SJCRH30 (cell line): ENCODE measurements at regions not wholly inside any gene's neighbourhood (a gene's known extent, or its start where the extent isn't known, plus 50 kb on each side); places are given as distances from the start of the nearest gene placed in this dataset.

Source experiments
- DNase-seq, 2 experiments: peaks; one replicate each; pipeline ENCODE4 v3.0.0-alpha.2; 2015 to 2020
- H3K27ac ChIP-seq: fragments of 250-450 bp; sonication (Bioruptor Pico); 2 replicates; pipeline ENCODE4 v1.5.1; 2020; ENCODE audit warnings: mild to moderate bottlenecking, moderate library complexity
- H3K27me3 ChIP-seq: fragments of 250-450 bp; sonication (Bioruptor Pico); 2 replicates; pipeline ENCODE4 v1.5.1; 2020; ENCODE audit warnings: mild to moderate bottlenecking, moderate library complexity
- H3K36me3 ChIP-seq: fragments of 250-450 bp; sonication (Bioruptor Pico); 2 replicates; pipeline ENCODE4 v1.5.1; 2020; ENCODE audit warnings: mild to moderate bottlenecking, moderate library complexity
- H3K4me1 ChIP-seq: fragments of 250-450 bp; sonication (Bioruptor Pico); 2 replicates; pipeline ENCODE4 v1.5.1; 2020; ENCODE audit warnings: mild to moderate bottlenecking, moderate library complexity
- H3K4me3 ChIP-seq: fragments of 250-450 bp; sonication (Bioruptor Pico); 2 replicates; pipeline ENCODE4 v1.5.1; 2020; ENCODE audit warnings: mild to moderate bottlenecking, moderate library complexity
- H3K9me3 ChIP-seq: fragments of 250-450 bp; sonication (Bioruptor Pico); replicated peaks from 2 replicates; pipeline ENCODE4 v1.5.1; 2020; ENCODE audit warnings: mild to moderate bottlenecking, moderate library complexity

DNA sequence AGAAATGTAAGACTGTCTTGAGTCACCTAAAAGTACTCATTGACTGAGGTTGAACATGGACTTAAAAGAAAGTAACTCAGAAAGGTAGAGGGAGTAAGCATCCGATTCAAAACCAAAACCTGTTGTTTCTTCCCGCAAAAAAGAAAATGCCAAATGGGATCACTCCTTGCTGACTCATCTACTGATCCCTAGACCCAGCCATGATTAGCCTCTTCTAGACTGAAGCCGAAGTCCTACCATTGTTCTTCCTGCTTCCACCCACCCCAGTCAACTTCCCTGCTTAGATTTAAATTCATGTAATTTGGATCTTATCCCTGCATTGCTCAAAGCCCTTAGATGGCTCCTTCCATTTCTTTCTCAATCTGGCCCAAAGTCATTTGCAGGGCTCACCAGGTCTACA, 760.5 kb upstream of the SOX9 start:
- H3K27me3 ChIP-seq = peaks cover 2% of the 10 kb centered on the region
- no peak for DNase-seq
- H3K36me3 ChIP-seq = no peaks in the 10 kb centered on the region
- no peaks in the 10 kb centered on the region for H3K4me1 ChIP-seq
- no peak overlapping the region for H3K4me3 ChIP-seq
- H3K9me3 ChIP-seq = no peaks in the 10 kb centered on the region
- no peak overlapping the region for H3K27ac ChIP-seq

DNA sequence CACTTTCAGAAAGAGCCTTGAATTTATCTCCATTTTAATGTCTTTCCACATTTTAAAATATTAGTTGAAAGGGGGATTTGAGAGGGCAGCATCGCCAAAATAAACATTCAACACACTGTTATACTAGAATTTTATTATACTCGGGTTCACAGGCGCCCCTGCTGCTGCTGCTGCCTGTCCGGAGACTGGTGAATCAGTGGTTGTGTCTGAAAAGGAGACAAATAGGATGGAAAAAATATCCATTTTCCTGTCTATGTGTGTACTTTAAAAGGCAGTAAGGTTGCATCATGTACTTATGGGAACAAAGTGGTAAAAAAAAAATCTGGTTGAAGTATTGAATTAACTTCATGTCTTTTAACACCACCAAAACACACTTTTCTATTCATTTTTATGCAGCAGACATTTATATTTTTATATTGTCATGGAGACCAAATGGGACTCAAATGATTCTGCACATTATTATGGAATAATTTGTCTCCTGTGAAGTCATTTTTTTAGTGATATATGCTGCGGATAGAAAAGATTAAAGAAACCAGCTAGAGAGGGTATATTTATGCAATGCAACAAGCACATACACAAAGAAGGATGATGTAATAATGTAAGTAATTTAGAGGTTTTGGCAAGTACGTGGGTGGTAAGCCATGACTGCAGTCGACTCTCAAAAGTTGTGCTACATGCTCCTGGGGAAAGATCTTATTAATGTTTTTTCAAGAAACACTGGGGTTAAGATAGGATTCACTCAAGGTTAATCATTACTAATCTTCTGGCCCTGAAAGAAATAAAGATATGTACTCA, 759.0 kb upstream of the SOX9 start:
- no peak overlapping the region for H3K4me3 ChIP-seq
- H3K27me3 ChIP-seq = peaks cover 2% of the 10 kb centered on the region
- no peaks in the 10 kb centered on the region for H3K36me3 ChIP-seq
- no peaks in the 10 kb centered on the region for H3K4me1 ChIP-seq
- DNase-seq = no peak
- no peaks in the 10 kb centered on the region for H3K9me3 ChIP-seq
- no peak overlapping the region for H3K27ac ChIP-seq

DNA sequence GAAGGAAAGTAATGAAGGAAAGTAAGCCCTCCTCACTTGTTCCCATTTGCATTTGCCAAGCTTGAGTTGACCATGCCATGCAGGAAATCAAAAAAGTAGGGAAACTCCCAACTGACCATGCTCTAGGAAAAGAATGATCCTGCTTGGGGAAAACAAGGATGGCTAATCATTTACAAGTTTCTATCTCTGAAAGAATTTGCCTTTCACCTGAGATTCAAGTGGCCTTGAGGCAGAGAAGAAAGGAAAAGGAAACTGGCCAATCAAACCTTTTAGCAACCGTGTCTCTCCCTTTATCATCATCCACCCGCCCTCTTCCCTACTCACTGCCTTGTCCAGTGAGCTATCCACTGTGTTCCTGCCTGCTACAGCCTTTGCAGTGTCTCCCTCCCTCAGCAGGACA, 757.2 kb upstream of the SOX9 start:
- Histone ChIP-seq H3K9me3 (no peaks in the 10 kb centered on the region), H3K4me1 (no peaks in the 10 kb centered on the region), H3K36me3 (no peaks in the 10 kb centered on the region), H3K27me3 (peaks cover 2% of the 10 kb centered on the region), H3K4me3 (no peak overlapping the region), H3K27ac (no peak overlapping the region)
- no peak for DNase-seq

DNA sequence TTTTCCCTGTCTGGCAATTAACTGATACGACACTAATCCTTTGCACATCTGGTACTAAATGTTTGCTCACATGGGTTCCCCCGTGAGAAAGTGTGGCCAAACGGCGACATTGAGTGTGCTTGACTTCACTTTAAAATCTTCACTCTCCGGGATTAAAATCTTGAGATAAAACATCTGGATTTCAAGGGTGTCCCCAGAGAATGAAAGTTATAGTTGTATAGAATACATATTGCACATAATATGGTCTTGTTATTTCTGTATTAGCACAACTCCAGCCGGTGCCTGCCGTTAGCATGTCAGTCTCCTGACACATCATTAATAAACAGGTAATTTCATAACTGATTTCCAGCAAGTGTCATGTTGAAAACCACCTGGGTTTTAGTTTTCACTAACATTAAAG, 749.0 kb upstream of the SOX9 start:
- Histone ChIP-seq H3K4me3 (no peak overlapping the region), H3K36me3 (no peaks in the 10 kb centered on the region)
- DNase-seq = no peak

DNA sequence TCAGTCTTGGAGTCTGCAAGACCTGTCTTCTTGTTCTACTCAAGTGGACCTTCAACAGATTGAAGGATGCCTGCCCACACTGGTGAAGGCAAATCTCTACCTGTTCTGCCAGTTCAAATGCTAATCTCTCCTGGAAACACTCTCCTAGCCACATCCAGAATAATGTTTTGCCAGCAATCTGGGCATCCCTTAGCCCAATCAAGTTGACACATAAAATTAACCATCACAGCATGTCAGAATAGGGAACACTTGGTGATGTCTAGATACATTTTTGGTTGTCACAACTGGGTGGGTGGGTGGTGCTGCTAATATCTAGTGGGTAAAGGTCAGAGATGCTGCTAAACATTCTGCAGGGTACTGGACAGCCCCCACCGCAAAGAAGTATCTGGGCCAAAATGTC, 744.9 kb upstream of the SOX9 start:
- peaks cover 6% of the 10 kb centered on the region; the same call in 1 of the 2 replicates for H3K27me3 ChIP-seq
- no peak for DNase-seq

More for the DNA sequence above, 749.0 kb upstream of the SOX9 start:
- no peak overlapping the region for H3K27ac ChIP-seq
- H3K9me3 ChIP-seq = no peaks in the 10 kb centered on the region
- no peaks in the 10 kb centered on the region for H3K4me1 ChIP-seq
- no peaks in the 10 kb centered on the region for H3K27me3 ChIP-seq

DNA sequence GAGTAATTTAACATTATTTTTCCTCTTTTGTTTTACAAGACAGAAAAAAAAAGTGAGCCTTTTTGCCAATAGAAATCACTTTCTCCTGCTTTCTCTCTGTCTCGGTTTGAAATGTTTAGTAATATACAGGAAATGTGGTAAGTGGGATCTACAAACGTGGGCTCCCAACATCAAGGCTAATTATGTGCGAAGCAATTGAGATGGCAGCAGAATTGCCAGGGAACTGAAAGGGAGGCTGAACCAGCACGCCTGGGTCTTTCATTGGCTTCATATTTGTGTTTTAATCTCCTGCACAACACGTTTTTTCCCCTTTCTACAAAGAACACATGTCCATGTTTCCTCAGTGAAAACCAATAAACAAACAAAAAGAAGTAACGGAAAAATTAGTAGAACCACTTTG, 743.9 kb upstream of the SOX9 start:
- no peak for DNase-seq
- H3K4me1 ChIP-seq = no peaks in the 10 kb centered on the region
- peaks cover 6% of the 10 kb centered on the region; the same call in 1 of the 2 replicates for H3K27me3 ChIP-seq
- H3K27ac ChIP-seq = no peak overlapping the region
- H3K36me3 ChIP-seq = no peaks in the 10 kb centered on the region
- no peak overlapping the region for H3K4me3 ChIP-seq
- H3K9me3 ChIP-seq = no peaks in the 10 kb centered on the region

More for the DNA sequence above, 744.9 kb upstream of the SOX9 start:
- H3K4me1 ChIP-seq = no peaks in the 10 kb centered on the region
- no peaks in the 10 kb centered on the region for H3K36me3 ChIP-seq
- H3K27ac ChIP-seq = no peak overlapping the region
- no peak overlapping the region for H3K4me3 ChIP-seq
- H3K9me3 ChIP-seq = no peaks in the 10 kb centered on the region

DNA sequence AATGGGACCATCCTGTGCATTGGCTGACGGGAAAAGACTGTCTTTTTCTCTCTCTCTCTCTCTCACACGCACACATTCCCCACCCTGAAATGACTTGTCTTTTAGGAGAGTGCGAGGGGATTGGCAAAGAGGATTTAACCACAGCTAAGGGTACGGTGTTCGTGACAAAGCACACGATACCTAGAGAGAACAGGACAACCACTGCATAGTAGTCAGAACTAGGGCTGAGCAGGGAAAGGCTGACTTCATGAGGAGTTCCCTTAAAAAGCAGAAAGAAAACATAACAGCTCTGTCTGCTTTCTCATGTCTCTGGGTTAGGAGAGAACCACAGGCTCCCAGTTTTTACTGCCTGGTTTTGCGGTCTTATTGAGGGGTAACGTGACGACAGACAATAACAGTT, 742.8 kb upstream of the SOX9 start:
- no peak for DNase-seq
- Histone ChIP-seq H3K27me3 (peaks cover 6% of the 10 kb centered on the region; the same call in 1 of the 2 replicates), H3K27ac (no peak overlapping the region), H3K4me3 (no peak overlapping the region), H3K9me3 (no peaks in the 10 kb centered on the region), H3K36me3 (no peaks in the 10 kb centered on the region), H3K4me1 (no peaks in the 10 kb centered on the region)

DNA sequence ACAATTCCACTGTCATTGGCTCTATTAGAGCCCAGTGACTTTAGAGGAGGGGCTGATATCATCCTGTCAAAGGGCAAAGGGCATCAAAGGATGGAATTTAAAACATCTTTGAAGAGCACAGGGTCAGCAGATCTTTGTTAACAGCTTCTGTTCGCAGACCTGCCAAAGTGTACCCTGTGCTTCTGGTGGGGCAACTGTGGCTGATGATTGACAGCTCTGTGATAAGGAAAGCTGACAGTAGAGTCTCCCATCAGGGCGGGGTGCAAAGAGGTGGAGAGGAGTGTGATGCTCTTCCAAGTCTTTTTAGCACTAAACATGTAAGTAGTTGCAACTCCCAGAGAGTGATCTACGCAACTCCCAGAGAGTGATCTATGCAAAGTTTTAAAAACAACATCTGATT, 742.1 kb upstream of the SOX9 start:
- Histone ChIP-seq H3K4me1 (no peaks in the 10 kb centered on the region), H3K27ac (no peak overlapping the region), H3K9me3 (no peaks in the 10 kb centered on the region), H3K27me3 (peaks cover 6% of the 10 kb centered on the region; the same call in 1 of the 2 replicates), H3K36me3 (no peaks in the 10 kb centered on the region), H3K4me3 (no peak overlapping the region)
- DNase-seq = no peak

DNA sequence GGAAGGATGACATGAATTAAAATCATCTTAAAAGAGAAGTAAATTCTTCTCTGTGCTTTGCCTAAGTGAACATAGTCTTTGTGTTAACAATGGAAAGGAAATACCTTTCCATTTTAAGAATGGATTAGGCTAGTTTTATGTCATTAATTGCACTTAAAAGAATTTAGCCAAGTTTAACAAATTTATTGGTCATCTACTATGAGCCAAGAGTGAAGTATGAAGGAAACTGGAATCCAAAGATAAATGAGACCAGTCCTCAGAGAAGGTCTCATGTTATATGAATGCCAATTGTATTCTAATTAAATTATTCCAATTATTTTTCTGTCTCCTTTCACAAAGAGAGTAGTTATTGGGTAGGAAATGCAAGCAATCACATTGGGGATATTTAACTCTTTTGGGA, 741.3 kb upstream of the SOX9 start:
- Histone ChIP-seq H3K36me3 (no peaks in the 10 kb centered on the region), H3K27me3 (peaks cover 12% of the 10 kb centered on the region; the same call in 1 of the 2 replicates), H3K27ac (no peak overlapping the region), H3K4me1 (no peaks in the 10 kb centered on the region), H3K9me3 (no peaks in the 10 kb centered on the region), H3K4me3 (no peak overlapping the region)
- no peak for DNase-seq

DNA sequence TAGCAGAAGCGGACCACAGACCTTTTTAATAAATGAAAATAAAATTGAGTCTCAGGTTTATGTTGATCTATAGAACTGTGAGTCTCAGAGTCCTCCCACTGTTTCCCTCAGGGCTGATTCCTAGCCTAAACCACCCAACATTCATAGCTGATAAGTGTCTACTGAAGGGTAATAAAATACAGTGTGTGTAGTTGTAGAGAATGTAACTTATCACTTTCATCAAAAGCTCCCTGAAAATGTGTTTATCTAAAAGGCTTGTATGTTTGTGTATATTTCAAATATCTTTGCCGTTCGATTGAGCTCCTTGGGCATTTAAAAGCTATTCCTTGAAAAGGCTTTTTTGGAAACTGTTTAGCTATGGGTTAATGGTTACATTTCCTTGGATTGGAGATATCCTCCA, 740.3 kb upstream of the SOX9 start:
- Histone ChIP-seq H3K27ac (no peak overlapping the region), H3K36me3 (no peaks in the 10 kb centered on the region), H3K4me1 (no peaks in the 10 kb centered on the region), H3K9me3 (no peaks in the 10 kb centered on the region), H3K4me3 (no peak overlapping the region), H3K27me3 (peaks cover 12% of the 10 kb centered on the region; the same call in 1 of the 2 replicates)
- DNase-seq = no peak

DNA sequence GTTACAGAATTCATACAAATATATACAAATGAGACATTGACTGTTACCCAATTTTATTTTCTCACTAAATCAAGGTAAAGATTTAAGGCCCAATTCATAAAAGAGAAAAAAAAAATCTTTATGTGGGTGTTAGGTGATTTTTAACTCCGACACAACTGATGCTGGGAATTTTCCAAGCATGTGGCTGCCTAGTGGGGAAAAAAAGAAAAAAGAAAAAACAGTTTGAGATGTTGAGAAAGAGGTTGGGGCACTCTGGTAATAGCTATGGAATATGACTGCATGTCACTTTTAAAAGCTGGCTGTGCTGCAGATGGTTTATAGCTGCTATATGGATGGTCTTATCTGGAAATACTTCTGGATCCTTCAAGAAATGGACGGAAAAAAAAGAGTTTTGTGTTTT, 739.9 kb upstream of the SOX9 start:
- no peak overlapping the region for H3K4me3 ChIP-seq
- peaks cover 12% of the 10 kb centered on the region; the same call in 1 of the 2 replicates for H3K27me3 ChIP-seq
- H3K36me3 ChIP-seq = no peaks in the 10 kb centered on the region
- H3K4me1 ChIP-seq = no peaks in the 10 kb centered on the region
- H3K9me3 ChIP-seq = no peaks in the 10 kb centered on the region
- no peak overlapping the region for H3K27ac ChIP-seq
- DNase-seq = no peak

DNA sequence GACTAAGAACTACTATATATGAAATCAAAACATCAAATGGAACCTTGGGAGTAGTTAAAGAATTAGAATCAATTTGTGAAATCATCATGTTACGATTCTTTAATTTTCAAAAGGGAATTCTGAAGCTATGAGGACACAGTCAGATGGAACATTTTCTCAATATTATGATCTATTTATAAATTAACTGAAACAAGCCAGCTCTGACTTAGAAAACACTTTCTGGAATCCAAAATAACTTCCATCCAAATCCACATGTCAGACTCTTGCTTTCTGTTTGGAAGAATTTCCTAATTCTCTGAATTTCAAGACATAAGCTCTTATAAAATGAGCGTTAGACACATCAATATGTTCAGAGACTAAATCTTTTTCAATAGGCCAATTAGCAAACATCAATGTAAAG, 737.7 kb upstream of the SOX9 start:
- no peak overlapping the region for H3K27ac ChIP-seq
- no peak for DNase-seq
- H3K4me3 ChIP-seq = no peak overlapping the region
- peaks cover 12% of the 10 kb centered on the region; the same call in 1 of the 2 replicates for H3K27me3 ChIP-seq
- no peaks in the 10 kb centered on the region for H3K9me3 ChIP-seq
- no peaks in the 10 kb centered on the region for H3K4me1 ChIP-seq
- H3K36me3 ChIP-seq = no peaks in the 10 kb centered on the region

DNA sequence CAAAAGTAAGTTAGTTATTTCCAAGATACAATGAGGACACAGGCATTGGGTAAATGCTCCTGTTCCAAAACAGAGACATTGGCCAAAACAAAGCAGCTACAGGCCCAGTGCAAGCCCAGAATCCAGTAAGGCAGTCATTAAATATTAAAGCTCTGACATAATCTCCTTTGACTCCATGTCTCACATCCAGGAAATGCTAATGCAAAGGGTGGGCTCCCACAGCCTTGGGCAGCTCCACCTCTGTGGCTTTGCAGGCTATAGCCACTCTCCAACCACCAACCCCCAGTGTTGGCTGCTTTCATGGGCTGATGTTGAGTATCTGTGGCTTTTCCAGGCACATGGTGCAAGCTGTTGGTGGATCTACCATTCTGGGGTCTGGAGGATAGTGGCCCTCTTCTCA, 733.4 kb upstream of the SOX9 start:
- Histone ChIP-seq H3K27me3 (0 out of 2 replicates have a peak, but pooled peaks cover 6% of the 10 kb centered on the region), H3K9me3 (no peaks in the 10 kb centered on the region), H3K27ac (no peak overlapping the region), H3K4me1 (no peaks in the 10 kb centered on the region), H3K36me3 (no peaks in the 10 kb centered on the region), H3K4me3 (no peak overlapping the region)
- DNase-seq = no peak

DNA sequence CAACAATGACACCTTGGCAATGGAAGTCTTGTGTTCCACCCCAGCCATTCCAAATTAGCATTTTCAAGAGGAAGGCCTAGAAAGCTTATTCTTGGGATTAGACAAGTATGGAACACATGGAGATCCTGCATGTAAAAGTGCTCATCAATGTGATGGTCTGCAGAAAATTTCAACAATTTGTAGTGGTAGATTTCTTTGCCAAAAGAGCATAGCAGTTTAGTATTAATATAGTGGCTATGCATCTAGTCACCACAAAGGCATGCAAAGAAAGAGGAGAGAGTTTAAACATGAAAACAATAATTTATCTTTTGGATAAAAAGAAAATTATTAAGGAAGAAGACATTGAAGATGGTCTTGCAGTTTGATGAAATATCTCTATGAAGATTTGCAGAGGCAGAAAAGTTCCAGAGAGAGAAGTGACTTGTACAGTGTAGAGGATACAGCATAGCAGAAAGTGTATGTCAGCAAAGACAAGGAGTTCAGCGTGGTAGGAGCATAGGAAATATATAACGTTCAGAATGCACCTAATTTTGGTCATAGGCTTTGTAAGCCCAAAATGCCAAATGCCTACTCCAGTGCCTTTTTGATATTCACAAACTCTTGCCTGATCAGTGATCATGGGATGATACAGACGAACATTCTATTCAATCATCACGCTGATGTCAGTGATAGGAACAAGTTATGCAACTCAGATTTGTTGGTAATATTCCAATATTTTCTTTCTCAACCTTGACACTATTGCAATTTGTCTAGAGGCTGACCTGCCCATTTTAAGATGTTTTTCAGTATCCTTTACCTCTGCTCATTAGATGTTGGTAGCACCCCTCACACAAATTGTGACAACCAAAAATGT, 727.9 kb upstream of the SOX9 start:
- Histone ChIP-seq H3K4me3 (no peak overlapping the region), H3K36me3 (no peaks in the 10 kb centered on the region), H3K27me3 (no peaks in the 10 kb centered on the region), H3K27ac (no peak overlapping the region), H3K9me3 (no peaks in the 10 kb centered on the region), H3K4me1 (no peaks in the 10 kb centered on the region)
- no peak for DNase-seq

DNA sequence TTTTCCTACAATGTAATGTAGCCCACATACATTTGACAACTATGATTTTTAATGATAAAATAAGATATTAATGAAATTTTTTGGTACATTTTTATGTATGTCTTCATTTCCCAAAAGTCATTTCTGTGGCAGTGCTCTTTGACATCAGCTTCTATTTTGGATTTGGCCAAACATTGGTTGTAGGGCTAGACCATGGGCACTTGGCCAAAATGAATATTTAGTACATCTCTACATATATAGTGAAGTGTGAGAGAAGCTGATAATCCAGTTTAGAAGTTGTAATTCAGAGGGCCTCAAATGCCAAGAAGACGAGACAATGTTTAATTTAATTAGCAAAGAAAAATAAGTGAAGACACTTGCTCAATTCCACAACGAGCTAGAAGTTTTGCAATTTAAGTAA, 724.9 kb upstream of the SOX9 start:
- no peaks in the 10 kb centered on the region for H3K27me3 ChIP-seq
- no peaks in the 10 kb centered on the region for H3K36me3 ChIP-seq
- H3K9me3 ChIP-seq = no peaks in the 10 kb centered on the region
- H3K4me1 ChIP-seq = no peaks in the 10 kb centered on the region
- no peak for DNase-seq
- H3K4me3 ChIP-seq = no peak overlapping the region
- H3K27ac ChIP-seq = no peak overlapping the region
